Epithelial cell of proximal tubule (primary cell): ENCODE measurements at regions not wholly inside any gene's neighbourhood (a gene's known extent, or its start where the extent isn't known, plus 50 kb on each side); places are given as distances from the start of the nearest gene placed in this dataset.

Experiments used
- DNase-seq: peaks from one replicate; pipeline ENCODE4 v3.0.0-alpha.2; 2011; ENCODE audit warnings: low read depth
- H3K4me3 ChIP-seq: 2 replicates; pipeline ENCODE4 v1.5.1; 2011; ENCODE audit warnings: low read depth, mild to moderate bottlenecking, low read length
- CTCF ChIP-seq: conservative IDR thresholded peaks from 2 replicates; pipeline ENCODE4 v1.5.1; 2012; ENCODE audit warnings: low read depth, mild to moderate bottlenecking, low read length

GRCh38 chr9:16052757-16053530 is 500.1 kb downstream of the CCDC171 start:
- no peak overlapping the region for H3K4me3 ChIP-seq
- no peak for TF ChIP-seq CTCF
- no peak for DNase-seq

DNA sequence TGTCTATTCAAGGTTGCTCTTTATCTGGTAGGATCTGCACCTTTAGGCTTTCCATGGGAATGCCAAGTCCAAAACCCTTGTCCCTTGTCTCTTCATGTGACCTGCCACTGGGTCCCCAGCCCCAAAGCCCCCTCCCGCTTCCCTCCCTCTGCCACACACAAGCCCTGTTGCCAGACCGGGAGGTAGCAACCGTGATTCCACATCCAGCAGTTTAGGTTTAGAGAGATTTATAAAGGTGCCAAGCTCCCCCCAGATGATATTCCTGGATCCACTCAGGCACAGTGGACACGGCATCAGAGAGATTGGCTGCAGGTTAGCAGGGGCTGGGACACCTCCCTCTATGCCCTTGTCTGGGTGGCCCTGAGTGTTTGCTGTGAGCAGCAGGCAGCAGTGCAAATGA is 504.7 kb downstream of the CCDC171 start:
- TF ChIP-seq CTCF = no peak
- DNase-seq = no peak
- H3K4me3 ChIP-seq = no peak overlapping the region

DNA sequence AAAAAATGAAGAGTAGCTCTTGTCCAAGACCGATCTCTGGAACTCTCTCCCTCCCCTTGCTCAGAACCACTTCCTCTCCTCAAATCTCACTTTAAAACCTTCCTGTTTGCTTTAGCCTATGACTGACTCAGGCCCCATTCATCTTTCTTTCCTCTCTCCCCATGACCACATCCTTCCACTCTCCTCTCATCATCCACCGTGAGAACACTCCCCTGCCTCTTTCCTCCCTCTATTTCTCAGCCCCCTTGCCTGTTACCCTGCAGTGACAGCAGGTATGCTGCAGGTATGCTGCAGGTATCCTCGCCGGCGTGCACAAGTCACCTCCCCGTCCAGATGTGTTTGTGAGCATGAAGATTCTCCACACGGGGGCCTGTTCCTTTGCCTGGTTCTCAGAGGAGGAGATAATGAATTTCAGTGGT is 505.3 kb downstream of the CCDC171 start:
- TF ChIP-seq CTCF = no peak
- H3K4me3 ChIP-seq = no peak overlapping the region
- no peak for DNase-seq

DNA sequence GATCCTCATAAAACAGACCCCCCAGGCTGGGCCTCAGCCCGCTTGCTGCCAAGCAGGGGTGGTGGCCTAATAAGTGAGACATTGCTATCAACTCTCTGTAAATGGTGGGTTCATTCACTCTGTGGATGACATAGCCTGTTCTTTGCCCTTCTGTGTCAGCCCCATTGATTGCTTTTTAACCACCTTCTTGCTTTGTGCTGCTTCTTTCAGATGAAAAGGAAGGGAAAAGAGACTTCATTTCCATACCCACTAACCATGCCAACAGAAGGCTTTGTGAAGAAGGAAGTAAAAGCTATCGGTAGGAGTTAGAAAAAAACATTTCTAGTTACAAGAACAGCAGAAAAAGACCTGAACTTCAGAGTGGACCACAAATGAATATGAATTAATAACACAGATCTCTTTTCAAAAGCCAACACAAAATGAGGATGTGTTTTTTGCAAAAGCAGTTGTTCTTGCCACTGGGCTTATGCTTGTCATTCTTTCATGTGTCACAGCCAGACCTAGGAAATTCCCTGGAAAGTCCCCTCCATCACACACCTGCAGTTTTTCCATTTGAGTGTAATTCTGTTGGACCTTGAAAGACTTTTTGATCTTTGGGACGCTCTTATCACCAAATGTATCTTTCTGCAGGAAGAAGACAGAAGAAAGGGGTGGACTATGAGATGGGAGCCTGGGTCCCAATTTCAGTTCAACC is 507.7 kb downstream of the CCDC171 start:
- TF ChIP-seq CTCF = no peak
- no peak for DNase-seq
- H3K4me3 ChIP-seq = no peak overlapping the region

GRCh38 chr9:16062542-16063240 is 509.8 kb downstream of the CCDC171 start:
- H3K4me3 ChIP-seq = no peak overlapping the region
- peak; percentile 55 for DNase-seq
- no peak for TF ChIP-seq CTCF

GRCh38 chr9:16063241-16063591 is 510.4 kb downstream of the CCDC171 start:
- H3K4me3 ChIP-seq = no peak overlapping the region
- DNase-seq = no peak
- TF ChIP-seq CTCF = no peak
